ENCODE measurements at regions not wholly inside any gene's neighbourhood (a gene's known extent, or its start where the extent isn't known, plus 50 kb on each side); places are given as distances from the start of the nearest gene placed in this dataset.
"Not testable (repeated sequence)": the region's sequence is repeated elsewhere in the genome, so short reads cannot be mapped to it uniquely, and the experiment has no call there.

- no peaks in the 10 kb centered on the region for H3K27me3 ChIP-seq
- peaks cover 0 to 10% (median 0%) of the 10 kb centered on the region in 12 donors for H3K9me3 ChIP-seq
- 92 to 98% (median 95%) methylated on average over 1 of the region's 1 CpG for whole genome bisulfite sequencing, 4 donors
- H3K4me1 ChIP-seq = no peaks in the 10 kb centered on the region
- H3K36me3 ChIP-seq = no peaks in the 10 kb centered on the region
- no peak overlapping the region for H3K27ac ChIP-seq
- intact Hi-C loops (cut with DNase I) = no loop called here
- ATAC-seq = no peak
- TF ChIP-seq POLR2A (IDR thresholded peaks at IDR 0.05) = no peak
- no peak for TF ChIP-seq CTCF (IDR thresholded peaks at IDR 0.05)
- DNase-seq = no peak
- no peak overlapping the region for H3K4me3 ChIP-seq
These were observed 114.4 kb downstream of the ENC1 start for GRCh38 chr5:74526111-74526510.

DNA sequence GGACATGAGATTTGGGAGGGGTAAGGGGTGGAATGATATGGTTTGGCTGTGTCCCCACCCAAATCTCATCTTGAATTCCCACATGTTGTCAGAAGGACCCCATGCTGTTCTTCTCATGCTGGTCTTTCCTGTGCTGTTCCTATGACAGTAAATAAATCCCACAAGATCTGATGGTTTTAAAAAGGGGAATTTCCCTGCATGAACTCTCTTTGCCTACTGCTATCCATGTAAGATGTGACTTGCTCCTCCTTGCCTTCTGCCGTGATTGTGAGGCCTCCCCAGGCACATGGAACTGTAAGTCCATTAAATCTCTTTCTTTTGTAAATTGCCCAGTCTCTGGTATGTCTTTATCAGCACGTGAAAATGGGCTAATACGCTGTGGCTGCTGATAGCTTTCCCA lies 115.8 kb downstream of the ENC1 start:
- DNase-seq; H3K4me3 ChIP-seq; H3K27me3 ChIP-seq; ATAC-seq; H3K4me1 ChIP-seq; H3K36me3 ChIP-seq; H3K27ac ChIP-seq; intact Hi-C loops (cut with DNase I): not testable (repeated sequence)
- WGBS, 4 donors = 88 to 94% (median 90%) methylated on average over 3 of the region's 3 CpGs
- H3K9me3 ChIP-seq = peaks cover 0 to 10% (median 0%) of the 10 kb centered on the region in 12 donors

GRCh38 chr5:74523698-74524097 lies 116.8 kb downstream of the ENC1 start:
- H3K27me3 ChIP-seq; H3K4me3 ChIP-seq; intact Hi-C loops (cut with DNase I); DNase-seq; ATAC-seq; H3K4me1 ChIP-seq; H3K36me3 ChIP-seq; H3K27ac ChIP-seq: not testable (repeated sequence)
- WGBS, 4 donors = 93 to 96% (median 95%) methylated on average over 4 of the region's 4 CpGs
- peaks cover 0 to 10% (median 0%) of the 10 kb centered on the region in 12 donors for H3K9me3 ChIP-seq

GRCh38 chr5:74522838-74523237 lies 117.7 kb downstream of the ENC1 start:
- WGBS, 4 donors = 96 to 97% (median 96%) methylated on average over 2 of the region's 2 CpGs

DNA sequence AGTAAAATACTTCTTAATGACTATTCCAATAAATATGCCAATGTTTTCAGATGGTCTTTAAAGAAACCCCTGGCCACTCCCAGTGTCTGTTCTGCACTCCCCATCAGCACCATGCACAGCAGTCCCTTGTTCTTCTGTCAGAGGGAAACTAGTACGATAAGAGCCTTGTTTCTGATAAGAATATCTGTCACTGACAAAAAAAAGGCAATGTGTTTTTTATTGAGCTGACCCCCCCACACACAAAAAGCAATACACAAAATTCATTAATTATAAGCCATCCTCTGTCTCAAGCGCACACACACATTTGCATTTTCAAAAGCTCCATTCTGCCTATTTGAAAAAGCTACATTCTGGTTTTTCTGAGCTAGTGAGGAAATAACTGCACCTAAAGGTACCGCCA lies 119.1 kb downstream of the ENC1 start:
- no peak overlapping the region for H3K4me3 ChIP-seq
- no peaks in the 10 kb centered on the region for H3K27me3 ChIP-seq
- no peaks in the 10 kb centered on the region for H3K36me3 ChIP-seq
- intact Hi-C loops (cut with DNase I) = no loop called here
- DNase-seq (no peak), ATAC-seq (no peak)
- peaks cover 0 to 10% (median 0%) of the 10 kb centered on the region in 12 donors for H3K9me3 ChIP-seq
- H3K4me1 ChIP-seq = peaks cover 0 to 11% (median 0%) of the 10 kb centered on the region in 12 donors
- no peak overlapping the region for H3K27ac ChIP-seq
- no peak for TF ChIP-seq POLR2A (IDR thresholded peaks at IDR 0.05)
- WGBS, 4 donors = 63 to 75% (median 68%) methylated on average over 3 of the region's 3 CpGs

More at GRCh38 chr5:74522838-74523237, 117.7 kb downstream of the ENC1 start:
- intact Hi-C loops (cut with DNase I); DNase-seq; H3K27ac ChIP-seq; H3K4me3 ChIP-seq; ATAC-seq; H3K4me1 ChIP-seq; H3K36me3 ChIP-seq; H3K27me3 ChIP-seq: not testable (repeated sequence)
- peaks cover 0 to 10% (median 0%) of the 10 kb centered on the region in 12 donors for H3K9me3 ChIP-seq

GRCh38 chr5:74519679-74520078 lies 120.8 kb downstream of the ENC1 start:
- peaks cover 0 to 11% (median 0%) of the 10 kb centered on the region in 12 donors for H3K4me1 ChIP-seq
- intact Hi-C loops (cut with DNase I) = no loop called here
- DNase-seq = no peak
- ATAC-seq = no peak
- 93 to 99% (median 95%) methylated on average over 4 of the region's 4 CpGs for whole genome bisulfite sequencing, 4 donors
- TF ChIP-seq POLR2A (IDR thresholded peaks at IDR 0.05) (no peak), CTCF (IDR thresholded peaks at IDR 0.05) (no peak)
- H3K27ac ChIP-seq = no peak overlapping the region
- H3K9me3 ChIP-seq = peaks cover 0 to 10% (median 0%) of the 10 kb centered on the region in 12 donors
- H3K36me3 ChIP-seq = no peaks in the 10 kb centered on the region
- no peaks in the 10 kb centered on the region for H3K27me3 ChIP-seq
- H3K4me3 ChIP-seq = no peak overlapping the region
